ENCODE measurements at regions not wholly inside any gene's neighbourhood (a gene's known extent, or its start where the extent isn't known, plus 50 kb on each side); places are given as distances from the start of the nearest gene placed in this dataset.
"Not testable (repeated sequence)": the region's sequence is repeated elsewhere in the genome, so short reads cannot be mapped to it uniquely, and the experiment has no call there.

GRCh38 chrX:93434721-93435120, 238.7 kb downstream of the NAP1L3 start:
- TF ChIP-seq CTCF, POLR2A (IDR thresholded peaks at IDR 0.05): not testable (repeated sequence)

All from thyroid gland (tissue), 4 donors.